GM18507 (cell line): ENCODE measurements at regions not wholly inside any gene's neighbourhood (a gene's known extent, or its start where the extent isn't known, plus 50 kb on each side); places are given as distances from the start of the nearest gene placed in this dataset.
"Not testable (repeated sequence)": the region's sequence is repeated elsewhere in the genome, so short reads cannot be mapped to it uniquely, and the experiment has no call there.

Source experiments
- DNase-seq: peaks from one replicate; pipeline ENCODE4 v3.0.0; 2011; ENCODE audit warnings: low read depth; ENCODE audit not compliant: insufficient read length; ENCODE audit errors: extremely low spot score
- FAIRE-seq: peaks from 2 replicates; lab custom pipeline; 2011; peaks lifted over from hg19 to GRCh38; lab: Jason Lieb, UNC

- no peak for FAIRE-seq
These were observed 572.5 kb upstream of the RGMB start for GRCh38 chr5:98200726-98201541.

GRCh38 chr5:98204798-98205197, 568.7 kb upstream of the RGMB start:
- FAIRE-seq = no peak
- no peak for DNase-seq

More at GRCh38 chr5:98200726-98201541, 572.5 kb upstream of the RGMB start:
- DNase-seq = no peak

GRCh38 chr5:98205691-98206461, 567.6 kb upstream of the RGMB start:
- no peak for FAIRE-seq
- DNase-seq = no peak

GRCh38 chr5:98206566-98206965, 566.9 kb upstream of the RGMB start:
- no peak for FAIRE-seq
- DNase-seq = no peak

GRCh38 chr5:98209418-98209817, 564.0 kb upstream of the RGMB start:
- no peak for FAIRE-seq

GRCh38 chr5:98214240-98215051, 559.0 kb upstream of the RGMB start:
- FAIRE-seq (no peak), DNase-seq (no peak)

More at GRCh38 chr5:98209418-98209817, 564.0 kb upstream of the RGMB start:
- DNase-seq = no peak

GRCh38 chr5:98217138-98217537, 556.3 kb upstream of the RGMB start:
- no peak for FAIRE-seq

GRCh38 chr5:98218838-98219237, 554.6 kb upstream of the RGMB start:
- FAIRE-seq (no peak), DNase-seq (no peak)

More at GRCh38 chr5:98217138-98217537, 556.3 kb upstream of the RGMB start:
- DNase-seq = no peak

GRCh38 chr5:98227489-98227888, 546.0 kb upstream of the RGMB start:
- no peak for DNase-seq
- FAIRE-seq = no peak

GRCh38 chr5:98231089-98231488, 542.4 kb upstream of the RGMB start:
- FAIRE-seq (no peak), DNase-seq (no peak)

- not testable (repeated sequence) for FAIRE-seq, DNase-seq
These were observed 535.7 kb upstream of the RGMB start for GRCh38 chr5:98237794-98238193.

- no peak for DNase-seq
These were observed 529.5 kb upstream of the RGMB start for GRCh38 chr5:98243972-98244371.

GRCh38 chr5:98248949-98249348, 524.5 kb upstream of the RGMB start:
- no peak for FAIRE-seq
- no peak for DNase-seq

More at GRCh38 chr5:98243972-98244371, 529.5 kb upstream of the RGMB start:
- FAIRE-seq = no peak

- DNase-seq = no peak
- FAIRE-seq = no peak
These were observed 514.5 kb upstream of the RGMB start for GRCh38 chr5:98258939-98259338.

GRCh38 chr5:98259595-98259994, 513.9 kb upstream of the RGMB start:
- DNase-seq (no peak), FAIRE-seq (no peak)

- DNase-seq (no peak), FAIRE-seq (no peak)
These were observed 510.4 kb upstream of the RGMB start for GRCh38 chr5:98263084-98263483.

GRCh38 chr5:98268162-98268860, 505.2 kb upstream of the RGMB start:
- FAIRE-seq = no peak
- DNase-seq = no peak

GRCh38 chr5:98275980-98276379, 497.5 kb upstream of the RGMB start:
- no peak for DNase-seq
- FAIRE-seq = no peak

GRCh38 chr5:98282521-98282920, 490.9 kb upstream of the RGMB start:
- DNase-seq (no peak), FAIRE-seq (no peak)
